K562 (cell line): ENCODE measurements at regions not wholly inside any gene's neighbourhood (a gene's known extent, or its start where the extent isn't known, plus 50 kb on each side); places are given as distances from the start of the nearest gene placed in this dataset.

Experiments used
- MGA ChIP-seq: fragments of 450-650 bp; IDR thresholded peaks from 2 replicates; pipeline ENCODE4 v1.6.1; 2016; ENCODE audit warnings: mild to moderate bottlenecking, moderate library complexity

GRCh38 chr16:80016731-80017326 is 416.3 kb upstream of the MAF start (continued):
- peak; percentile 34; the same call in 1 of the 2 replicates for TF ChIP-seq MGA
